Effector memory CD8-positive, alpha-beta T cell (primary cell): ENCODE measurements at regions not wholly inside any gene's neighbourhood (a gene's known extent, or its start where the extent isn't known, plus 50 kb on each side); places are given as distances from the start of the nearest gene placed in this dataset.
"Not testable (repeated sequence)": the region's sequence is repeated elsewhere in the genome, so short reads cannot be mapped to it uniquely, and the experiment has no call there.

Experiments
- ATAC-seq: fragments of 150-1000 bp; cut with Tn5 transposase; replicated peaks from 2 replicates; pipeline ENCODE4 v1.10.0; 2021; ENCODE audit warnings: mild to moderate bottlenecking, moderate library complexity
- DNase-seq, 3 experiments: peaks; one replicate each; pipeline ENCODE4 v3.0.0; 2021
- H3K27ac Mint-ChIP-seq, 2 donors: one replicate each; pipeline ENCODE4 v1.8.0; 2022; ENCODE audit warnings: mild to moderate bottlenecking in 2 of 2, mixed read lengths in 2 of 2, moderate library complexity in 2 of 2
- H3K27me3 Mint-ChIP-seq, 2 donors: one replicate each; pipeline ENCODE4 v1.8.0; 2022; ENCODE audit warnings: mixed read lengths in 2 of 2
- H3K36me3 Mint-ChIP-seq: one replicate; pipeline ENCODE4 v1.8.0; 2022; ENCODE audit warnings: mild to moderate bottlenecking, moderate library complexity, mixed read lengths; ENCODE audit not compliant: insufficient read depth
- H3K4me1 Mint-ChIP-seq, 2 donors: one replicate each; pipeline ENCODE4 v1.8.0; 2022; ENCODE audit warnings: low read depth in 2 of 2, mixed read lengths in 2 of 2
- H3K4me3 Mint-ChIP-seq, 2 donors: one replicate each; pipeline ENCODE4 v1.8.0; 2022; ENCODE audit warnings: mild to moderate bottlenecking in 2 of 2, mixed read lengths in 2 of 2, moderate library complexity in 2 of 2
- H3K9me3 Mint-ChIP-seq, 2 donors: one replicate each; pipeline ENCODE4 v1.8.0; 2022; ENCODE audit warnings: mixed read lengths in 2 of 2

GRCh38 chr14:56000846-56001245 is 117.4 kb upstream of the PELI2 start:
- no peak overlapping the region for H3K27ac Mint-ChIP-seq
- H3K9me3 Mint-ChIP-seq, result peaks cover 0 to 2% of the 10 kb centered on the region in 2 donors
- peaks cover 18 to 23% of the 10 kb centered on the region in 2 donors for H3K4me1 Mint-ChIP-seq
- no peak overlapping the region for H3K4me3 Mint-ChIP-seq
- peaks cover 53 to 57% of the 10 kb centered on the region in 2 donors for H3K27me3 Mint-ChIP-seq
- ATAC-seq (no peak), DNase-seq (no peak)
- H3K36me3 Mint-ChIP-seq, result peaks cover 8% of the 10 kb centered on the region

- H3K27ac Mint-ChIP-seq, result peak overlapping the region in 1 of 2 donors; percentile 89
- no peak for DNase-seq
- H3K9me3 Mint-ChIP-seq, result peaks cover 0 to 2% of the 10 kb centered on the region in 2 donors
- H3K36me3 Mint-ChIP-seq, result peaks cover 8% of the 10 kb centered on the region
- peaks cover 44 to 47% of the 10 kb centered on the region in 2 donors for H3K27me3 Mint-ChIP-seq
- H3K4me3 Mint-ChIP-seq, result peak overlapping the region in 1 of 2 donors; percentile 53
- peaks cover 19 to 23% of the 10 kb centered on the region in 2 donors for H3K4me1 Mint-ChIP-seq
- ATAC-seq, result no peak
Observed at GRCh38 chr14:56002342-56002741, 115.9 kb upstream of the PELI2 start.

GRCh38 chr14:56002876-56003625 is 115.2 kb upstream of the PELI2 start:
- Mint-ChIP-seq H3K4me3 (peak overlapping the region; percentile 53 to 62), H3K36me3 (peaks cover 8% of the 10 kb centered on the region), H3K27me3 (peaks cover 37 to 40% of the 10 kb centered on the region in 2 donors), H3K4me1 (peaks cover 19 to 23% of the 10 kb centered on the region in 2 donors), H3K27ac (peak overlapping the region; percentile 17 to 89), H3K9me3 (peaks cover 0 to 2% of the 10 kb centered on the region in 2 donors)
- DNase-seq (peak; percentile 23 to 39 (median 29)), ATAC-seq (peak; percentile 74)

- no peak for DNase-seq
- no peak overlapping the region for H3K27ac Mint-ChIP-seq
- H3K4me1 Mint-ChIP-seq, result peaks cover 19 to 23% of the 10 kb centered on the region in 2 donors
- peaks cover 24 to 33% of the 10 kb centered on the region in 2 donors for H3K27me3 Mint-ChIP-seq
- ATAC-seq, result no peak
- peaks cover 0 to 4% of the 10 kb centered on the region in 2 donors for H3K9me3 Mint-ChIP-seq
- peaks cover 8% of the 10 kb centered on the region for H3K36me3 Mint-ChIP-seq
- H3K4me3 Mint-ChIP-seq, result peak overlapping the region; percentile 14 to 71
Observed at GRCh38 chr14:56004323-56004722, 113.9 kb upstream of the PELI2 start.

- DNase-seq (peak in 2 of 3 experiments; percentile 12 to 17), ATAC-seq (peak; percentile 79)
- H3K36me3 Mint-ChIP-seq, result peaks cover 8% of the 10 kb centered on the region
- H3K27ac Mint-ChIP-seq, result peak overlapping the region; percentile 16 to 69
- peaks cover 23 to 32% of the 10 kb centered on the region in 2 donors for H3K27me3 Mint-ChIP-seq
- peaks cover 19 to 23% of the 10 kb centered on the region in 2 donors for H3K4me1 Mint-ChIP-seq
- H3K4me3 Mint-ChIP-seq, result peak overlapping the region; percentile 64 to 71
- peaks cover 0 to 4% of the 10 kb centered on the region in 2 donors for H3K9me3 Mint-ChIP-seq
Observed at GRCh38 chr14:56004786-56005185, 113.4 kb upstream of the PELI2 start.

GRCh38 chr14:56005191-56006053 is 112.8 kb upstream of the PELI2 start:
- peaks cover 19 to 23% of the 10 kb centered on the region in 2 donors for H3K4me1 Mint-ChIP-seq
- H3K36me3 Mint-ChIP-seq, result peaks cover 8% of the 10 kb centered on the region
- H3K27ac Mint-ChIP-seq, result peak overlapping the region; percentile 16 to 69
- ATAC-seq (no peak), DNase-seq (no peak)
- peaks cover 0 to 4% of the 10 kb centered on the region in 2 donors for H3K9me3 Mint-ChIP-seq
- peaks cover 17 to 26% of the 10 kb centered on the region in 2 donors for H3K27me3 Mint-ChIP-seq
- H3K4me3 Mint-ChIP-seq, result peak overlapping the region; percentile 64 to 71

GRCh38 chr14:56007491-56007890 is 110.7 kb upstream of the PELI2 start:
- H3K27me3 Mint-ChIP-seq, H3K36me3 Mint-ChIP-seq, DNase-seq, H3K27ac Mint-ChIP-seq, ATAC-seq, H3K9me3 Mint-ChIP-seq, H3K4me3 Mint-ChIP-seq: not testable (repeated sequence)
- H3K4me1 Mint-ChIP-seq, result peaks cover 19 to 23% of the 10 kb centered on the region in 2 donors

- H3K4me3 Mint-ChIP-seq, result no peak overlapping the region
- DNase-seq (no peak), ATAC-seq (no peak)
- peaks cover 0 to 4% of the 10 kb centered on the region in 2 donors for H3K9me3 Mint-ChIP-seq
- peaks cover 3% of the 10 kb centered on the region for H3K36me3 Mint-ChIP-seq
- H3K4me1 Mint-ChIP-seq, result peaks cover 17 to 18% of the 10 kb centered on the region in 2 donors
- no peak overlapping the region for H3K27ac Mint-ChIP-seq
- peaks cover 0 to 9% of the 10 kb centered on the region in 2 donors for H3K27me3 Mint-ChIP-seq
Observed at GRCh38 chr14:56008150-56008549, 110.1 kb upstream of the PELI2 start.

GRCh38 chr14:56008661-56009060 is 109.5 kb upstream of the PELI2 start:
- ATAC-seq, DNase-seq, H3K9me3 Mint-ChIP-seq, H3K36me3 Mint-ChIP-seq, H3K27ac Mint-ChIP-seq, H3K27me3 Mint-ChIP-seq, H3K4me3 Mint-ChIP-seq: not testable (repeated sequence)
- peaks cover 13 to 14% of the 10 kb centered on the region in 2 donors for H3K4me1 Mint-ChIP-seq

- Mint-ChIP-seq H3K4me1 (no peaks in the 10 kb centered on the region), H3K27me3 (peaks cover 7 to 23% of the 10 kb centered on the region in 2 donors), H3K27ac (no peak overlapping the region), H3K9me3 (no peaks in the 10 kb centered on the region), H3K36me3 (no peaks in the 10 kb centered on the region), H3K4me3 (no peak overlapping the region)
- DNase-seq (no peak), ATAC-seq (no peak)
Observed at GRCh38 chr14:56023661-56024081, 94.5 kb upstream of the PELI2 start.

GRCh38 chr14:56025191-56025590 is 93.0 kb upstream of the PELI2 start:
- Mint-ChIP-seq H3K36me3 (no peaks in the 10 kb centered on the region), H3K27ac (no peak overlapping the region), H3K27me3 (peaks cover 16 to 28% of the 10 kb centered on the region in 2 donors), H3K4me1 (peaks cover 0 to 4% of the 10 kb centered on the region in 2 donors), H3K9me3 (no peaks in the 10 kb centered on the region), H3K4me3 (no peak overlapping the region)
- DNase-seq (no peak), ATAC-seq (no peak)

- no peak overlapping the region for H3K4me3 Mint-ChIP-seq
- H3K27me3 Mint-ChIP-seq, result peaks cover 23 to 24% of the 10 kb centered on the region in 2 donors
- DNase-seq (no peak), ATAC-seq (no peak)
- H3K4me1 Mint-ChIP-seq, result peaks cover 0 to 4% of the 10 kb centered on the region in 2 donors
- H3K9me3 Mint-ChIP-seq, result no peaks in the 10 kb centered on the region
- no peaks in the 10 kb centered on the region for H3K36me3 Mint-ChIP-seq
- H3K27ac Mint-ChIP-seq, result no peak overlapping the region
Observed at GRCh38 chr14:56026506-56026905, 91.7 kb upstream of the PELI2 start.

- H3K27ac Mint-ChIP-seq, result no peak overlapping the region
- DNase-seq (no peak), ATAC-seq (no peak)
- no peaks in the 10 kb centered on the region for H3K9me3 Mint-ChIP-seq
- H3K4me3 Mint-ChIP-seq, result no peak overlapping the region
- peaks cover 0 to 4% of the 10 kb centered on the region in 2 donors for H3K4me1 Mint-ChIP-seq
- peaks cover 24 to 29% of the 10 kb centered on the region in 2 donors for H3K27me3 Mint-ChIP-seq
- no peaks in the 10 kb centered on the region for H3K36me3 Mint-ChIP-seq
Observed at GRCh38 chr14:56027421-56027820, 90.8 kb upstream of the PELI2 start.
